ENCODE measurements at regions not wholly inside any gene's neighbourhood (a gene's known extent, or its start where the extent isn't known, plus 50 kb on each side); places are given as distances from the start of the nearest gene placed in this dataset.
"Not testable (repeated sequence)": the region's sequence is repeated elsewhere in the genome, so short reads cannot be mapped to it uniquely, and the experiment has no call there.

DNA sequence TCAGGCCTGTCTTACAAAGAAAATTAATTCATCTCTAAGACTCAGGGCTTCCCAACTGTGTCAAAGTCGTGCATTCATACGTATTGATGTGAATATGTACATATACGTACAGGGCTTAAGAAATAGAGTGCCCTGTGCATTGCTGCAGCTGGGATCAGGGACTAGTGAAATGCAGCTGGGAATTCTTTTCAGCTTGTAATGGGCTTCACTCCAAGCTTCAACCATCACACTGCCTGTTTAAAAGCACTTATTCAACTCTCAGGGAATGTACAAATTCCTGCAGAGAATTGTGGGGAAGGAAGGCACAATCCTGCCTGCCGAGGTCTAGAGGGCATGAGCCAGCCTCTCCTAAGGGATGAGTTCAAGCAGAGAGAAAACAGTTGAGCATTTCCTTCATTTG, 59.6 kb upstream of the MAN2A1 start:
- no peak for DNase-seq
- in situ Hi-C loops (cut with HindIII; ENCODE audit: low pct_ligation_motif_present, low pct_unique_long_range_greater_than_20kb, low sequenced_read_pairs) = no loop called here

DNA sequence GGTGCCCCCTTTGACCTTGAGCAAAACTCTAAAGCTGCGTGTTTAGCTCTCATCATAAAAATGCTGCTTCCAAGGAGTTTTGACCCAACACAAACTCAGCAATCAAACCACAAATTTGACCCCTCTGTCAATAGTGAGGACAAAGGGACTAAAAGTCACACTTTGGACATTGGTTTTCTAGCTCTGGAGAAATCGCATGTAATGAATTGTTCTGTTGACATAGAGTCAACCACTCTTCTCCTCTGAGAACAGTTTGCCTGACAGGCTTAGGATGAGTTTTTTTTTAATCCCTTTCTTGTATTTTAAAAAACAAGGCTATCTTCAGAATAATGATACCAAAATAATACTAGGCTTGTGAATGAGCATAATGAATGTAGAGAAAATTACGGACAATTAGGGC, 61.1 kb upstream of the MAN2A1 start:
- in situ Hi-C loops (cut with HindIII; ENCODE audit: low pct_ligation_motif_present, low pct_unique_long_range_greater_than_20kb, low sequenced_read_pairs) = no loop called here
- DNase-seq = no peak

GRCh38 chr5:109621266-109621665, 68.5 kb upstream of the MAN2A1 start:
- in situ Hi-C loops (cut with HindIII; ENCODE audit: low pct_ligation_motif_present, low pct_unique_long_range_greater_than_20kb, low sequenced_read_pairs); DNase-seq: not testable (repeated sequence)

DNA sequence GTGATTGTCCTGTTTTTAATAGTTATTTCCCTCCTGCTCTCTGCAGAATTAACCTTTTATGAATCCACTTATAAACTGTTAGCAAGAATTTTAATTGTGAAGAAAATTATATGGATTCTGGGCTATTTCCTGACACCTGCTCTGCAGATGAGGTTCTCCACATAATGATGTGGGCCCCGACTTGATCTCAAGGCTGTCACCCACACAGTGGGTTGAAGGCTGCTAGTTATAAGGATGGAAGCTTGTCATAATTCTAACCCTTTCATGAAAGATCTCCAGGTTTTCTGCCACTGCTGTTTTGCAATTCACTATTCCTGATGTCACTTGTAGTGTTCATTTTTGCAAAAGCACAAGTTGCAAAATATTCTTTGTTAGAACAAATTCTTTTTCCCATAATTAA, 69.1 kb upstream of the MAN2A1 start:
- DNase-seq = no peak
- in situ Hi-C loops (cut with HindIII; ENCODE audit: low pct_ligation_motif_present, low pct_unique_long_range_greater_than_20kb, low sequenced_read_pairs) = no loop called here

GRCh38 chr5:109619606-109620005, 70.1 kb upstream of the MAN2A1 start:
- in situ Hi-C loops (cut with HindIII; ENCODE audit: low pct_ligation_motif_present, low pct_unique_long_range_greater_than_20kb, low sequenced_read_pairs) = no loop called here

DNA sequence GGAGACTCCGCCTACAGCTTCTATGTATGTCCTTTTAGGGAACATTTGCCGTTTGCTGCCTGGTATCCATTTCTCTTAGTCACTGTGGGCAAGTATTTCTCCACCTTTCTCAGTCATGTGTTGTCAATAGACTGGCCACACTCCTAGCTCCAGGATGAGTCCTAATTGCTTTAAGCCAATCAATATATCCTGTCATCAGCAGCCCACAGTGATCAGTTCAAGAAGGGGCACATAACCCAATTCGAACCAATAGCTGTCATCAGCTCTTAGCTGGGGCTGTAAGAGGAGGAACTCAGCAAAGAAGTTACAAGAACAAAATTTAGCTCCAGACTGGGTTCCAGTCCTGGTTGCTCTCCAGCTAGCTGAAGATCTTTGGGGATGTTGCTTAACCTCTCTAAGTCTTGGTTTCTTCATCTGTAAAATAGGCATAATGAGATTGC, 70.7 kb upstream of the MAN2A1 start:
- DNase-seq = no peak
- in situ Hi-C loops (cut with HindIII; ENCODE audit: low pct_ligation_motif_present, low pct_unique_long_range_greater_than_20kb, low sequenced_read_pairs) = no loop called here

More at GRCh38 chr5:109619606-109620005, 70.1 kb upstream of the MAN2A1 start:
- no peak for DNase-seq

DNA sequence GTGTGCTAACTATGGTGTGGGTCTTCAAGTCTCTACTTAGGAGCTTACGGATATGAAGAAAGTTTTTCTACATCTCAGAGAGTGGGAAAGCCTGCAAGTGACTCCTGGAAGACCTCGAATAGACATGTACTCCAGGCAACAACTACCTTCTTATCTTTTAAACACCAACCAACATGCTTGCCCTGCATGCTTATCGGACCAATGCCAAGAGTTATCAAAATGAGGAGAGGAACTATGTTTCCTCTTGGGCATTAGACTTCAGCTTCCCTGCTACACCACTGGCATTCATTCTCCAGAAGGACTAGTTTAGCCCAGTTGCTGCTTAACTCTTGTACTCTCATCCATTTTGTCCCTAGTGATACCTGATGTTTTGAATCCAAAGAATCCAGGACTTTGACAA, 74.7 kb upstream of the MAN2A1 start:
- no peak for DNase-seq
- in situ Hi-C loops (cut with HindIII; ENCODE audit: low pct_ligation_motif_present, low pct_unique_long_range_greater_than_20kb, low sequenced_read_pairs) = no loop called here

DNA sequence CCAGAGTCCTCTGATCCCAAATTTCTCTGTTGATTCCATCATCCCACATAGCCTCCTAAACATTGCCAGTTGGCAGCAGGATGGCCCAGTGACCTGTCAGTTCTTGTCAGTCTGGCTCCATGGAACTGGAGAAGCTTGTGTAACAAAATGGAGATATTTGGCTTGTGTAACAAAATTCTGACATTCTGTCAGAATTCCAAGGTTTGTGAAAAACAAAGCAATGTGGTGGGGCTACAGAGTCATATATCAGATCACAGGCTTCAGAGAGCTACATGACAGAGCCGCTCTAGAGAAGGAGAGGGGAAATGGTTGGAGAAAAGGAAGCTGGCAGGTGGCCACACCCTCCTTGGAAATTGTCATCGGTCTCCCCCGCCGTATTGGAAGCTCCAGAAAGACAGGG, 75.4 kb upstream of the MAN2A1 start:
- in situ Hi-C loops (cut with HindIII; ENCODE audit: low pct_ligation_motif_present, low pct_unique_long_range_greater_than_20kb, low sequenced_read_pairs) = no loop called here
- no peak for DNase-seq

- in situ Hi-C loops (cut with HindIII; ENCODE audit: low pct_ligation_motif_present, low pct_unique_long_range_greater_than_20kb, low sequenced_read_pairs) = no loop called here
- DNase-seq = no peak
Observed at GRCh38 chr5:109612278-109612905, 77.3 kb upstream of the MAN2A1 start.

DNA sequence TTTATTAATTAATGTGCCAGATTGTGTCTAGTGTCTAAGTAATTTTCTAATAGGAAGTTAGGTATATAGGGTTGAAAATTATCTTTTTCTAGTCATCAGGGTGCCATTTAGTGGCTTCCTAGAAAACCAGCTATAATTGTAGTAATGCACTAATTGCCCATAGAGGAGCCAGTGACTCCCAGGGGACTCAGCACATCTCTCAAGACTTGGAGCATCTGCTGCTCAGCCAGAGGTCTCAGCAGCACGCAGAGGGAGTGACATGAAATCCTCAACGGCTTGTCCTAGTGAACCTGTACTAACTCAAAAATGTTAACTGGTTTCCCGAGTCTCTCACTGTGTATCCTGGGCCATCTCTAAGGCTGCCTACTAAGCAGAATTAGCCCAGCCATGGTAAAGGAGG, 78.2 kb upstream of the MAN2A1 start:
- DNase-seq = no peak
- in situ Hi-C loops (cut with HindIII; ENCODE audit: low pct_ligation_motif_present, low pct_unique_long_range_greater_than_20kb, low sequenced_read_pairs) = no loop called here

- in situ Hi-C loops (cut with HindIII; ENCODE audit: low pct_ligation_motif_present, low pct_unique_long_range_greater_than_20kb, low sequenced_read_pairs) = no loop called here
- no peak for DNase-seq
Observed at GRCh38 chr5:109611061-109611460, 78.7 kb upstream of the MAN2A1 start.

- in situ Hi-C loops (cut with HindIII; ENCODE audit: low pct_ligation_motif_present, low pct_unique_long_range_greater_than_20kb, low sequenced_read_pairs) = no loop called here
- no peak for DNase-seq
Observed at GRCh38 chr5:109610581-109610980, 79.1 kb upstream of the MAN2A1 start.

DNA sequence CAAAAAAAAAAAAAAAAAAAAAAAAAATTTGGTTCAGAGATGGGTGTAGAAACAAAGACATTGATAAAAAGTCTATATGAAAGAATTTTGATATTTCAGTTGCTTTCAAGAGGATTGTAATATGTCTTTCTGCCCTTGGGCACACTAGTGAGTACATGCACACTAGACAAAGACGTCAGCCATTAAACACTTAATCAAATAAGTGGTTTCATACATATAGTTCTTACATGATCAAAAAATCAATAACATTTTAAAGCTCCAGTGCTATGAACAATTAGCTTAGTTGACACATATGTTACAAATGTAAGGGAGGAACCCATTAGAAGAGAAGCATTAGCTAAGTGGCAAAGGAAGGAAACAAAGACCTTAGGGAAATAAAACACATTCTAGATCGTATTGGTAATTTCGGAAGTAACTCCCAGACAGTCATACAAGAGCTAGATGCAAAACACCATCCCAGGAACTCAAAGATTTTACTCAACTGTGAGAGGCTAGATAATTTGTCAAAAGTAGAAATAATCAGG, 84.5 kb upstream of the MAN2A1 start:
- in situ Hi-C loops (cut with HindIII; ENCODE audit: low pct_ligation_motif_present, low pct_unique_long_range_greater_than_20kb, low sequenced_read_pairs) = no loop called here
- no peak for DNase-seq

GRCh38 chr5:109604758-109605157, 85.0 kb upstream of the MAN2A1 start:
- in situ Hi-C loops (cut with HindIII; ENCODE audit: low pct_ligation_motif_present, low pct_unique_long_range_greater_than_20kb, low sequenced_read_pairs) = no loop called here
- no peak for DNase-seq

DNA sequence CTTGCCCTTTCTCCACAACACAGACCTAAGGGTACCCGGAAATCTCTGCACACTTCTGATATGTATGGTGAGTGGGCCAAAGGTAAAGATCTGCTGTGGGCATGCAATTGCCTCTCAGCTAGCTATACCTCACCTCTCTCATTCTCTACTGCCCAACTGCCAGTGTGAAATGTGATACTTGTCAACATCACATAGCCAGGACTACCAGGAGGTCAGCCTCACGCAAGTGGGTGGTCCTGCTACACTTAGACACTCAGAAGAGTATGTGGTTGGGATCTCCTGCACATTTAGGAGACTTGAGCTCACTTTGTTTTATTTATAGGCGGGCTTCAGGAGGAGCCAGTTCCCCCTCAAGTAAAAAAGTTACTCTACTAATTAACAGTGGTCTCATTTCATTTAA, 88.0 kb upstream of the MAN2A1 start:
- in situ Hi-C loops (cut with HindIII; ENCODE audit: low pct_ligation_motif_present, low pct_unique_long_range_greater_than_20kb, low sequenced_read_pairs) = no loop called here
- no peak for DNase-seq

DNA sequence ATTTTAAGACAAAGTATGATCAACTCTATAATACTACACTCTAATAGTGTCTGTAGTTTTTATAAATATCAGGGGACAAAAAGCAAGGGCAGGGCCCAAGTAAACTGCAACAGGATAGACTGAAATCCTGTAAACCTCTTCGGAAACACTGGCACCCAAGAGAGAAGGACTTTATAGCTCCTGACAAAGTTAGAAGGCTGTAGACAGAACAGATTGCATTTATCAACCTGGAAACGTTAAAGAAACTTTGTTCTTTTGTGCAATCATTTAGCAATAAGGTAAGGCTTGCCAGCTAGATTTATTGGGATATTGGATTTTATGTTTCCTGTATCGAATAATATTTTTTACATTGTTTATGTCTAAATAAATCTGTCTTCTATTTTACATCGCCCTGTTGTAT, 91.8 kb upstream of the MAN2A1 start:
- no peak for DNase-seq
- in situ Hi-C loops (cut with HindIII; ENCODE audit: low pct_ligation_motif_present, low pct_unique_long_range_greater_than_20kb, low sequenced_read_pairs) = no loop called here

DNA sequence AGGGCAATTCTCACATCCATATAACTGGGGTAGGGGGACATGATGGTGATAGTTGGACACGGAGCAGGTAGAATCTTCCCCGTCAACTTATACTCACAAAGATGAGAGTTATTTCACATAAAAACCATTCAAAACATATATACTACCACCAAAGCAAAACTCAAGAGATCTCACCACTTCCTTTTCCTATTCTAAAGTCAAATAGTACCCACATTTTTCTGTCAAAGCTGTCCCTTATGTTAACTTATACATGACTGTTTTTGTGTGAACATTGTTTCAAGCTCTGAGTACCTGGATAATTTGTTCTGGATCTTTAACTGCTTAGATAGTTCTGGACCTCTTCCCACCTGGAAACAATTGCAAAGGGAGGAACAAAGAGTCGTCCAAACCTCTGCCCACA, 95.5 kb upstream of the MAN2A1 start:
- in situ Hi-C loops (cut with HindIII; ENCODE audit: low pct_ligation_motif_present, low pct_unique_long_range_greater_than_20kb, low sequenced_read_pairs) = no loop called here
- no peak for DNase-seq

DNA sequence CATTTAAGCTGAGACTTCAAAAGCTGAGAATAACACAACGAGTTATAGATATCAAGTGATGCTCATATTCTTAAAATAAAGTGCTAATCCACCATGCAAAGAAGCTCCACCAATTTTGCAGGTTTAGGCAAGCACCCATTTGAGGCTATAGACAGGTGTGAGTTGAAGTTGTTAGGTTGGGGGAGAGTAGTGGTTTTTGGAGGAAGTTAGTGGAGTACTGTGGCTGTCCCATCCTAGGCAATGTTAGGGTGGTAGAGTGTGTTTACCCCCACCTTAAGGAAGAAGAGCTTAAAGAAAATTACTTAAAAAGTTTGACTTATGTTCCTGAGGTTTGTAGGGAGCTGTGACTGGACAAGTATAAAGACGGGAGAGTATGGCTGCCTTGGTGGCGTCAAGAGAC, 98.9 kb upstream of the MAN2A1 start:
- in situ Hi-C loops (cut with HindIII; ENCODE audit: low pct_ligation_motif_present, low pct_unique_long_range_greater_than_20kb, low sequenced_read_pairs) = no loop called here
- DNase-seq = no peak

GRCh38 chr5:109589986-109590385, 99.7 kb upstream of the MAN2A1 start:
- in situ Hi-C loops (cut with HindIII; ENCODE audit: low pct_ligation_motif_present, low pct_unique_long_range_greater_than_20kb, low sequenced_read_pairs) = no loop called here
- DNase-seq = peak; percentile 0

- in situ Hi-C loops (cut with HindIII; ENCODE audit: low pct_ligation_motif_present, low pct_unique_long_range_greater_than_20kb, low sequenced_read_pairs) = no loop called here
Observed at GRCh38 chr5:109589239-109589638, 100.5 kb upstream of the MAN2A1 start.

More at GRCh38 chr5:109589239-109589638, 100.5 kb upstream of the MAN2A1 start:
- no peak for DNase-seq

Measured in ACHN (cell line).